Left colon (tissue), 2 donors: ENCODE measurements at regions not wholly inside any gene's neighbourhood (a gene's known extent, or its start where the extent isn't known, plus 50 kb on each side); places are given as distances from the start of the nearest gene placed in this dataset.

ENCODE experiments used
- ATAC-seq: fragments of 200-7000 bp; cut with Tn5 transposase; one replicate; pipeline ENCODE4 v1.9.1; 2020; ENCODE audit warnings: mild to moderate bottlenecking, moderate library complexity
- DNase-seq, 2 donors: peaks; one replicate each; pipeline ENCODE4 v3.0.0-alpha.2; 2020
- intact Hi-C, 2 donors: fragments of 100-400 bp; cut with DNase I in 1 of 2; cut with micrococcal nuclease in 1 of 2; formaldehyde crosslinking; loops; one replicate each; pipeline versions ENCODE4 v1.11.2 to v1.14.0; 2022; cut with DNase I, micrococcal nuclease
- microRNA-seq, 2 donors: library from miRNA; unstranded; fragments of <30 nt; microRNA quantifications; one replicate each; pipeline versions ENCODE4 v1.1.0 to v1.2.0, GENCODE V29; 2020
- donor health status: DM: no; HTN: no; CAD: no.
- donor health status: DM: yes; HTN: yes; CAD: no.

DNA sequence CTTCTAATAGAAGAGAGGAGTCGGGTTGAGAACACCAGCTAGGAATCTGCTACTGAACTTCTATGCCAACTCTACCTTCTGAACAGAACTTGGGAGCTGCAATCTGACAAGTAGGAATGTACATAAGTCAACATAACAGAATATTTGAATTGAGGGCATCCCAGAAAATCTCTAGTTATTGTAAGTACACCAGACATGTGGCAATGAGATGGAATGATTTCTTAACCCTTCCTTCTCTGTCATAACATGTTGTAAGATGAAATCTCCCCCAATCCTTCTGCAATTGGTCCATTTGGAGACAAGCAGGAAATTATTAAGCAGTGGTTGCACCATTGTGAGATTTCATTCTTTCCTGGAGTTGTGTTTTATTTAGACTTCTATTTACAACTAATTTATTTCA is 68.7 kb upstream of the TMPO start:
- intact Hi-C loops = no loop called here
- no peak for ATAC-seq
- DNase-seq = no peak

DNA sequence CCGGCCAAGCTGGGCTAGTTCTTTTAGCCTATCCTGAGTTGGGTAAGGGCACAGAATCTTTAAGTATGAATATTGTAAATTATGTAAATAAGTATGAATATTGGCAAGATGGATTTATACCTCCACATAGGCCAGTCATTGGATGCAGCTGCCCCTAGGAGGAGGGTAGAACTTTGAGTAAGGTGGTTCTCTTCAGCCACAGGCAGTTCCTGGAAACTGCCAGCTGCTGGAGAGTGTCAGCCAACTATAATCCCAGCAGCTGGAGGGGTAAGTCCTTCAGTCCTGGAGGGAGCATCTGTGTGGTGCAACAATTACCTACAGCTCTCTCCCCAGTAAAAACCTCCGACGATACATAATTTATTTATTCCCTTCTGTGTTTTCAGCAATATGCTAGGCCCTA is 65.8 kb upstream of the TMPO start:
- no peak for ATAC-seq
- intact Hi-C loops = no loop called here
- no peak for DNase-seq

DNA sequence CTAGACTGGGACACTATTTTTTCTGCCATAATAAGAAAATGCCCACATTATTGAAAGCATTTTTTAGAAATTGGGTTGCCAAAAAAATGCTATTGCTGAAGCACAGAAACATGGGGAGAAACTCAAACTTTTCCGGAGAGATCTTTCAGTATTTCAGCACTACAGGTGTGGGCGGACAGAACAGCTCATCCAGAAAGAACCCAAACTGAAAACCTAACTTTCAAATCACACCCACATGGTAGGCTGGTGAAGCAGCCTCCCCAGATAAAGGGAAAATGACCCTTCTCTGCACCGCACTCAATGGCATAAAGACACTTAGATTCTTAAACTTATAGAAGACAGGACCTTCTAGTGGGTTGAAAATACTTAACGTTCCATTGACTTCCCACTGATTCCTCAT is 62.3 kb upstream of the TMPO start:
- DNase-seq = no peak
- intact Hi-C loops = no loop called here
- no peak for ATAC-seq

GRCh38 chr12:98453492-98453891 is 61.9 kb upstream of the TMPO start:
- no peak for ATAC-seq
- DNase-seq = no peak
- intact Hi-C loops = no loop called here

GRCh38 chr12:98456041-98456440 is 59.3 kb upstream of the TMPO start:
- DNase-seq (no peak), ATAC-seq (no peak)
- intact Hi-C loops = no loop called here

DNA sequence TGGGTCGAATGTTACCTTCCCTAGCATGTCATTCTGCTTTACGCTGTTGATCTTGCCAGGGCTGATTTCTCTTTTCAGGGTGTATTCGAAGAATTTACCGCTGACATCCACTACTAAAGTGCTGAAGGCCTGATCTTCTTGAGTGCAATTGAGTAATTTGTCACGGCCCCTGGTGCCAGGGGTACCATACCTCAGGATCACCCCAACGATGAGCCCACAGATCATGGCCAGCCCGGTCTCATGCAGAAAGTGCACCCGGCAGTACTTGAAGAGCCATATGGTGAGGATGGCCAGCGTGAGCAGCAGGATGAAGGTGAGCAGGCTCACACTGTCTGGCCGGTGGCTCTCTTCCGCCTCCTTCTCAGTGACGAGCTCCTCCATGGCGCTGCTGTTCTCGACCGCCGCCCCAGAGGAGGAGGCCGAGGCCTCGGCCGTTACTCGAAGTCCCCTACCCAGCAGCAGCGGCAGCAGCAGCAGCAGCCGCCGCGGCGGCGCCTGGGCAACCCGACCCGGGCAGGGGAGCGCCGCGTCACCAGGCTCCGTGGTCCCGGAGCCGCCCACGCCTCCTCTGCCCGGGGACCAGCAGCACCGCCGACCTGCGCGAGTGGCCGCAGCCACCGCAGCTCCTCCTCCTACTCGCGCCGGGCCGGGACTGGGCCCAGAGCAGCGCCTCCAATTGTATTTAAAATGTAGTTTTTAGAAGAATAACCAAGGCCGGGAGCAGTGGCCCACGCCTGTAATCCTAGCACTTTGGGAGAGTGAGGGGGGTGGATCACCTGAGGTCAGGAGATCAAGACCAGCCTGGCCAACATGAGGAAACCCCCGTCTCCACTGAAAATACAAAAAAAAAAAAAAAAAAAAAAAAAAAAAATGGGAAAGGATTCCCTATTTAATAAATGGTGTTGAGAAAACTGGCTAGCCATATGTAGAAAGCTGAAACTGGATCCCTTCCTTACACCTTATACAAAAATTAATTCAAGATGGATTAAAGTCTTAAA is 58.5 kb upstream of the TMPO start:
- intact Hi-C loops = no loop called here
- DNase-seq (peak in 1 of 2 donors; percentile 36), ATAC-seq (peak; percentile 75)

DNA sequence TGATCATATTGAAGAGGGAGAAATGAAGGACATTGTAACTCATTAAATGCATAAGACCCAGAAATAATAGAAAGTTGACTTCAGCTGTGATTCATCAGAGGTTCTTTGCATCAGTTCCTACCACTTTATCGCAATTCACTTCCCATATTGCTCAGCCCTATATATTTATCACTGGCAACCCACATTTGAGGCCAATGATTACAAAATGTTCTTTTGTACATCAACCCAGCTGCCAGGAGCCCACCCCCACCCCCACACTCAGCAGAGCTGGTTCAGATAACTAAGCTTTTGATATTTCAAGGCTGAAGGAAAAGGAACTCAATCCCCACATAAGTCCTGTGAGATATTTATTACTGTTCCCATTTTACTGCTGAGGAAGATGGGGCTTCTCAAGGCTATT is 51.2 kb upstream of the TMPO start:
- intact Hi-C loops = no loop called here
- ATAC-seq (no peak), DNase-seq (no peak)

- no peak for ATAC-seq
- intact Hi-C loops = no loop called here
- no peak for DNase-seq
These were observed 49.9 kb upstream of the TMPO start for GRCh38 chr12:98465505-98465904.

Small RNA genes in the stretch of these regions (microRNA-seq; reads per million reads assigned to microRNA genes)
- gene MIR4303 (0 reads per million in 2 donors), gene MIR4495 (0 reads per million in 2 donors)
